GM23338 (cell line): ENCODE measurements at regions not wholly inside any gene's neighbourhood (a gene's known extent, or its start where the extent isn't known, plus 50 kb on each side); places are given as distances from the start of the nearest gene placed in this dataset.

Experiments
- CREB1 ChIP-seq: fragments of 250-450 bp; sonication (Bioruptor Pico); IDR thresholded peaks from 2 replicates; pipeline ENCODE4 v1.5.0; 2020; ENCODE audit warnings: low read depth, mild to moderate bottlenecking, moderate library complexity
- EZH2 ChIP-seq: fragments of 200-600 bp; sonication (generic); IDR thresholded peaks from one replicate; pipeline ENCODE4 v1.8.0; 2017; ENCODE audit warnings: antibody characterized with exemption, mild to moderate bottlenecking, low read depth; ENCODE audit not compliant: unreplicated experiment
- EZH2phosphoT487 ChIP-seq: fragments of 200-600 bp; sonication (generic); IDR thresholded peaks from one replicate; pipeline ENCODE4 v1.8.1; 2018; ENCODE audit warnings: antibody characterized with exemption; ENCODE audit not compliant: unreplicated experiment
- JUNB ChIP-seq: IDR thresholded peaks from one replicate; pipeline ENCODE4 v1.6.1; 2016; ENCODE audit warnings: antibody characterized with exemption; ENCODE audit not compliant: unreplicated experiment
- POLR2AphosphoS5 ChIP-seq: IDR thresholded peaks from 2 replicates; pipeline ENCODE4 v1.6.1; 2016; ENCODE audit warnings: antibody characterized with exemption, low read depth
- TF ChIP-seq, protein P1 (sequence below), 2 experiments: fragments of 200-600 bp in 1 of 2; sonication (generic) in 1 of 2; conservative IDR thresholded peaks; 2 replicates each; pipeline versions ENCODE4 v1.5.1 to v1.6.1; 2016 to 2017; ENCODE audit warnings: antibody characterized with exemption in 2 of 2, low read depth in 2 of 2, mild to moderate bottlenecking in 2 of 2, moderate library complexity in 1 of 2
- TF ChIP-seq, protein P2 (sequence below): IDR thresholded peaks from one replicate; pipeline ENCODE4 v1.6.1; 2018; ENCODE audit warnings: antibody characterized with exemption; ENCODE audit not compliant: unreplicated experiment

DNA sequence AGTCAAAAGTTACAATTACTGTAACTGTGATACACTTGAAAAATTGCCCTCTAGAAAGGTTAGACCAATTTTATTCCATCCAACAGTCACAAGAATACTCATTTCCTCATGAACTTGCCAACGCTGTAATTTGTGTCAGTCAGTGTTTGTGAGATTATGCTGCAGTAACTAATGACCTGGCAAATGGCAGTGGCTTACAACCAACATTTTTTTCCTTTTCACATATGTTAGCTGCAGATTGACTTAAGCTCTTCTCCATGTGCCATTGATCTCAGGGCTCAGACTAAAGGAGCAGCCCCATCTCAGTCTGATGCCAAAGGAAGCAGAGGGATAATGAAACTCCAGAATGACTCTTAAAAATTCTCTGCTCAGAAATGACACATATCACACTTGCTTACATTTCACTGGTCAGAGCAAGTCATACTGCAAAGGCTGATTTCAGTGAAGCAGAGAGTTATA, 92.3 kb upstream of the ELOVL5 start:
- TF ChIP-seq POLR2AphosphoS5: no peak
- TF ChIP-seq EZH2phosphoT487: no peak
- TF ChIP-seq EZH2: no peak
- TF ChIP-seq, protein P1, sequence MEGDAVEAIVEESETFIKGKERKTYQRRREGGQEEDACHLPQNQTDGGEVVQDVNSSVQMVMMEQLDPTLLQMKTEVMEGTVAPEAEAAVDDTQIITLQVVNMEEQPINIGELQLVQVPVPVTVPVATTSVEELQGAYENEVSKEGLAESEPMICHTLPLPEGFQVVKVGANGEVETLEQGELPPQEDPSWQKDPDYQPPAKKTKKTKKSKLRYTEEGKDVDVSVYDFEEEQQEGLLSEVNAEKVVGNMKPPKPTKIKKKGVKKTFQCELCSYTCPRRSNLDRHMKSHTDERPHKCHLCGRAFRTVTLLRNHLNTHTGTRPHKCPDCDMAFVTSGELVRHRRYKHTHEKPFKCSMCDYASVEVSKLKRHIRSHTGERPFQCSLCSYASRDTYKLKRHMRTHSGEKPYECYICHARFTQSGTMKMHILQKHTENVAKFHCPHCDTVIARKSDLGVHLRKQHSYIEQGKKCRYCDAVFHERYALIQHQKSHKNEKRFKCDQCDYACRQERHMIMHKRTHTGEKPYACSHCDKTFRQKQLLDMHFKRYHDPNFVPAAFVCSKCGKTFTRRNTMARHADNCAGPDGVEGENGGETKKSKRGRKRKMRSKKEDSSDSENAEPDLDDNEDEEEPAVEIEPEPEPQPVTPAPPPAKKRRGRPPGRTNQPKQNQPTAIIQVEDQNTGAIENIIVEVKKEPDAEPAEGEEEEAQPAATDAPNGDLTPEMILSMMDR (conservative IDR thresholded peaks at IDR 0.05; ENCODE audit: low read depth in 2 of 2): no peak
- TF ChIP-seq, protein P2, sequence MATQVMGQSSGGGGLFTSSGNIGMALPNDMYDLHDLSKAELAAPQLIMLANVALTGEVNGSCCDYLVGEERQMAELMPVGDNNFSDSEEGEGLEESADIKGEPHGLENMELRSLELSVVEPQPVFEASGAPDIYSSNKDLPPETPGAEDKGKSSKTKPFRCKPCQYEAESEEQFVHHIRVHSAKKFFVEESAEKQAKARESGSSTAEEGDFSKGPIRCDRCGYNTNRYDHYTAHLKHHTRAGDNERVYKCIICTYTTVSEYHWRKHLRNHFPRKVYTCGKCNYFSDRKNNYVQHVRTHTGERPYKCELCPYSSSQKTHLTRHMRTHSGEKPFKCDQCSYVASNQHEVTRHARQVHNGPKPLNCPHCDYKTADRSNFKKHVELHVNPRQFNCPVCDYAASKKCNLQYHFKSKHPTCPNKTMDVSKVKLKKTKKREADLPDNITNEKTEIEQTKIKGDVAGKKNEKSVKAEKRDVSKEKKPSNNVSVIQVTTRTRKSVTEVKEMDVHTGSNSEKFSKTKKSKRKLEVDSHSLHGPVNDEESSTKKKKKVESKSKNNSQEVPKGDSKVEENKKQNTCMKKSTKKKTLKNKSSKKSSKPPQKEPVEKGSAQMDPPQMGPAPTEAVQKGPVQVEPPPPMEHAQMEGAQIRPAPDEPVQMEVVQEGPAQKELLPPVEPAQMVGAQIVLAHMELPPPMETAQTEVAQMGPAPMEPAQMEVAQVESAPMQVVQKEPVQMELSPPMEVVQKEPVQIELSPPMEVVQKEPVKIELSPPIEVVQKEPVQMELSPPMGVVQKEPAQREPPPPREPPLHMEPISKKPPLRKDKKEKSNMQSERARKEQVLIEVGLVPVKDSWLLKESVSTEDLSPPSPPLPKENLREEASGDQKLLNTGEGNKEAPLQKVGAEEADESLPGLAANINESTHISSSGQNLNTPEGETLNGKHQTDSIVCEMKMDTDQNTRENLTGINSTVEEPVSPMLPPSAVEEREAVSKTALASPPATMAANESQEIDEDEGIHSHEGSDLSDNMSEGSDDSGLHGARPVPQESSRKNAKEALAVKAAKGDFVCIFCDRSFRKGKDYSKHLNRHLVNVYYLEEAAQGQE: no peak
- TF ChIP-seq CREB1 (CRISPR knock-in tag): no peak
- TF ChIP-seq JUNB: no peak
